Activated CD8-positive, alpha-beta T cell treated with anti-CD3 and anti-CD28 coated beads for 36 hours (primary cell): ENCODE measurements at regions not wholly inside any gene's neighbourhood (a gene's known extent, or its start where the extent isn't known, plus 50 kb on each side); places are given as distances from the start of the nearest gene placed in this dataset.

Experiments used
- ATAC-seq: fragments of 200-7000 bp; cut with Tn5 transposase; one replicate; pipeline ENCODE4 v1.10.0; 2021; ENCODE audit warnings: mild to moderate bottlenecking, moderate library complexity
- CTCF ChIA-PET: fragments of 350-600 bp; sonication (Branson Sonifier 250); formaldehyde crosslinking; loops from one replicate; lab custom pipeline; 2021; ENCODE audit warnings: antibody characterized with exemption; lab: Charles Lee
- POLR2A ChIA-PET: fragments of 350-600 bp; sonication (Branson Sonifier 250); formaldehyde crosslinking; loops from one replicate; lab custom pipeline; 2021; ENCODE audit warnings: antibody characterized with exemption; lab: Charles Lee
- DNase-seq: peaks from one replicate; pipeline ENCODE4 v3.0.0-alpha.2; 2020
- H3K27ac Mint-ChIP-seq: one replicate; pipeline ENCODE4 v1.8.0; 2021; ENCODE audit warnings: mild to moderate bottlenecking, mixed read lengths
- H3K27me3 Mint-ChIP-seq: one replicate; pipeline ENCODE4 v1.8.0; 2021; ENCODE audit warnings: mixed read lengths
- H3K36me3 Mint-ChIP-seq: one replicate; pipeline ENCODE4 v1.8.0; 2021; ENCODE audit warnings: low read depth, mixed read lengths
- H3K4me1 Mint-ChIP-seq: one replicate; pipeline ENCODE4 v1.8.0; 2021; ENCODE audit warnings: low read depth, mixed read lengths
- H3K4me3 Mint-ChIP-seq: one replicate; pipeline ENCODE4 v1.8.0; 2021; ENCODE audit warnings: mild to moderate bottlenecking, moderate library complexity, mixed read lengths
- H3K9me3 Mint-ChIP-seq: one replicate; pipeline ENCODE4 v1.8.0; 2021; ENCODE audit warnings: mixed read lengths
- CTCF ChIP-seq: fragments of 200-600 bp; IDR thresholded peaks from one replicate; pipeline ENCODE4 v1.8.0; 2022; ENCODE audit warnings: antibody characterized with exemption, mild to moderate bottlenecking
- intact Hi-C: fragments of 100-400 bp; cut with micrococcal nuclease; formaldehyde crosslinking; loops from one replicate; pipeline ENCODE4 v1.10.0; 2022

- ChIA-PET CTCF (no interaction called here), POLR2A (no interaction called here)
- Mint-ChIP-seq H3K36me3 (no peaks in the 10 kb centered on the region), H3K27ac (no peak overlapping the region), H3K27me3 (no peaks in the 10 kb centered on the region), H3K9me3 (no peaks in the 10 kb centered on the region), H3K4me1 (no peaks in the 10 kb centered on the region), H3K4me3 (no peak overlapping the region)
- DNase-seq (no peak), ATAC-seq (no peak)
- intact Hi-C loops, result no loop called here
- TF ChIP-seq CTCF, result no peak
Measured at GRCh38 chr4:147310312-147310711, 170.6 kb upstream of the EDNRA start.

GRCh38 chr4:147311956-147312355, 168.9 kb upstream of the EDNRA start:
- DNase-seq, result no peak
- intact Hi-C loops, result no loop called here

DNA sequence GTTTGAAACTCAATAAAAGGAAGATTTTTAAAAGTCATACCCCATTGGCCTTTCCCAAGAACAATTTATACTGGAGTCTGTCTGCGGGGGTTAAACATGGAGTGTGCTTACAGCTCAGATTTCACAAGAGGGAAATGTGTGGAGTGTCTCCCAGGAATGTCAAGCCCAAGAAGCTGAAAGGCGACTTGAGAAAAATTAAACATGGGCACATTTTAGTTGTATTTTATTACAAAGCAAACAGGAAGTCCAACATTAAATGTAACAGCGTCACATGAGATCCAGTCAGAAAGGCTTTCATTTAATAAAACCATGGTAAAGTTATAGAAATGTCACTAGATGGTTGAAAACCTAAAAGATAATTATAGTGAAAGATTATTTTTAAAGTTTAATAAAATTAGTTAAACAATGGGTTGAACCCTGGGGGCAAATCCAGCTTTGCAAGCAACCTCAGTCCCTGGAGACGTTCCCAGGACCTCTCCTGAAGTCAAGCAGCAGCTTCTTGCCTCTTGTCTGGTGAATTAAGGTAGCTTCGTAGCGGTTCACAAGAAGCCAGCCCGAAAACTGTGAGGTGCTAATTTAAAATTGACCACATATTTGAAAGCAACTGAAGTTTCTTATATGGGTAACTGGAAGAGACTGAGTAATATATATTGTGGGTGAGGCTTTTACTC, 168.4 kb upstream of the EDNRA start:
- Mint-ChIP-seq H3K36me3 (no peaks in the 10 kb centered on the region), H3K4me1 (no peaks in the 10 kb centered on the region), H3K27ac (no peak overlapping the region), H3K4me3 (no peak overlapping the region), H3K9me3 (no peaks in the 10 kb centered on the region), H3K27me3 (no peaks in the 10 kb centered on the region)
- ATAC-seq, result no peak
- intact Hi-C loops, result no loop called here
- no peak for DNase-seq
- no peak for TF ChIP-seq CTCF
- ChIA-PET CTCF (no interaction called here), POLR2A (no interaction called here)

More at GRCh38 chr4:147311956-147312355, 168.9 kb upstream of the EDNRA start:
- ChIA-PET CTCF (no interaction called here), POLR2A (no interaction called here)
- Mint-ChIP-seq H3K4me3 (no peak overlapping the region), H3K27ac (no peak overlapping the region), H3K36me3 (no peaks in the 10 kb centered on the region), H3K27me3 (no peaks in the 10 kb centered on the region), H3K9me3 (no peaks in the 10 kb centered on the region), H3K4me1 (no peaks in the 10 kb centered on the region)
- TF ChIP-seq CTCF, result no peak
- no peak for ATAC-seq

DNA sequence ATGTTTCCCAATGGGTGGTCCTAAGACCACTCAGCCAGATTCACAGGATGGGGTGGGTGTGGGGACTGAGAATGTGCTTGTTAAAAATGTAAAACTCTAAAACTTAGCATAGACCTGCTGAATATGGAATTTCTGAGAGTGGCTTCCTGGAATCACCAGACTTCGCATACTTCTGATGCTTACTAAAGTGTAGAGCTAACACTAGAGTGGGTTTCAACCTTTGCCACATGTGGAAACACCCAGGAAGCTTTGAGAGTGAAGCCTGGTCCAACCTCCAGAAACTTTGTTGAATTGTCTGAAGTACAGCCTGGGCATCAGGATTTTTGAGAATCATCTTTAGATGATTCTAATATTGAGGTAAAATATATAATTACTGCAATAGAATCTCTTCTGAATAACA, 167.8 kb upstream of the EDNRA start:
- ChIA-PET POLR2A (no interaction called here), CTCF (no interaction called here)
- ATAC-seq, result no peak
- H3K27me3 Mint-ChIP-seq, result no peaks in the 10 kb centered on the region
- H3K4me1 Mint-ChIP-seq, result no peaks in the 10 kb centered on the region
- no peaks in the 10 kb centered on the region for H3K36me3 Mint-ChIP-seq
- H3K9me3 Mint-ChIP-seq, result no peaks in the 10 kb centered on the region
- intact Hi-C loops, result no loop called here
- H3K4me3 Mint-ChIP-seq, result no peak overlapping the region
- no peak for DNase-seq
- no peak for TF ChIP-seq CTCF
- no peak overlapping the region for H3K27ac Mint-ChIP-seq

GRCh38 chr4:147318586-147318985, 162.3 kb upstream of the EDNRA start:
- no peak for TF ChIP-seq CTCF
- ATAC-seq (no peak), DNase-seq (no peak)
- Mint-ChIP-seq H3K36me3 (no peaks in the 10 kb centered on the region), H3K4me1 (no peaks in the 10 kb centered on the region), H3K27me3 (no peaks in the 10 kb centered on the region), H3K4me3 (no peak overlapping the region), H3K27ac (no peak overlapping the region), H3K9me3 (peaks cover 3% of the 10 kb centered on the region)
- CTCF ChIA-PET, result no interaction called here
- intact Hi-C loops, result no loop called here
- POLR2A ChIA-PET, result no interaction called here
